ENCODE measurements at regions not wholly inside any gene's neighbourhood (a gene's known extent, or its start where the extent isn't known, plus 50 kb on each side); places are given as distances from the start of the nearest gene placed in this dataset.

- POLR2A ChIA-PET = no interaction called here
- Histone ChIP-seq H2AFZ (ENCODE audit: control insufficient read depth, low read depth, low read length) (no peak overlapping the region), H4K20me1 (ENCODE audit: control insufficient read depth, insufficient read depth) (no peaks in the 10 kb centered on the region), H3K9me3 (replicated peaks; ENCODE audit: control insufficient read depth, insufficient read depth, low read length) (no peaks in the 10 kb centered on the region), H3K27ac (ENCODE audit: control insufficient read depth, insufficient read depth) (no peak overlapping the region), H3K4me1 (ENCODE audit: control insufficient read depth, insufficient read depth, low read length) (no peaks in the 10 kb centered on the region), H3K9ac (ENCODE audit: control insufficient read depth, insufficient read depth, low read length) (no peak overlapping the region), H3K27me3 (replicated peaks in 1 of 2; ENCODE audit: control insufficient read depth in 2 of 2, insufficient read depth in 2 of 2, low read length in 1 of 2) (no peaks in the 10 kb centered on the region), H3K36me3 (ENCODE audit: control insufficient read depth in 2 of 2, insufficient read depth in 2 of 2, low read length in 1 of 2) (no peaks in the 10 kb centered on the region), H3K4me2 (ENCODE audit: control insufficient read depth, insufficient read depth) (no peak overlapping the region), H3K79me2 (ENCODE audit: control insufficient read depth, insufficient read depth, low read length) (no peaks in the 10 kb centered on the region), H3K4me3 (no peak overlapping the region)
- SMC1A ChIA-PET (ENCODE audit: uncharacterized antibody, unreplicated experiment) = no interaction called here
- DNase-seq (ENCODE audit: low read depth, low spot score) = no peak
- FAIRE-seq = no peak
- TF ChIP-seq PKNOX1 (IDR thresholded peaks at IDR 0.05) (no peak), ZBTB40 (IDR thresholded peaks at IDR 0.05; ENCODE audit: borderline replicate concordance) (no peak), ATF7 (IDR thresholded peaks at IDR 0.05; ENCODE audit: low read depth) (no peak), E4F1 (IDR thresholded peaks at IDR 0.05; ENCODE audit: borderline replicate concordance, partially characterized antibody) (no peak), SMAD1 (IDR thresholded peaks at IDR 0.05; ENCODE audit: low read depth, partially characterized antibody) (no peak), NBN (IDR thresholded peaks at IDR 0.05) (no peak), JUNB (IDR thresholded peaks at IDR 0.05) (no peak), BHLHE40 (IDR thresholded peaks at IDR 0.05; ENCODE audit: borderline replicate concordance in 1 of 2, low read depth in 2 of 2, low read length in 1 of 2) (no peak), NR2F1 (conservative IDR thresholded peaks at IDR 0.05) (no peak), STAT1 (conservative IDR thresholded peaks at IDR 0.05) (no peak), PAX8 (IDR thresholded peaks at IDR 0.05) (no peak), CHD4 (IDR thresholded peaks at IDR 0.05) (no peak), ZNF274 (IDR thresholded peaks at IDR 0.05; ENCODE audit: insufficient read depth, insufficient read length) (no peak), USF2 (IDR thresholded peaks at IDR 0.05; ENCODE audit: borderline replicate concordance, low read depth, low read length) (no peak), CEBPB (IDR thresholded peaks at IDR 0.05; ENCODE audit: borderline replicate concordance in 1 of 2, low read depth in 2 of 2, low read length in 2 of 2) (no peak), SIX5 (IDR thresholded peaks at IDR 0.05; ENCODE audit: low read depth, low read length, severe bottlenecking) (no peak)
- RAD21 ChIA-PET (ENCODE audit: unreplicated experiment) = no interaction called here
- BruUV-seq (replicated peaks) = no TSS peak
- 45% methylated on average over 2 of the region's 2 CpGs for WGBS (ENCODE audit: insufficient coverage, insufficient replicate concordance, low lambda C conversion rate, missing lambda C conversion rate)
- in situ Hi-C loops (cut with MboI) = no loop called here
- intact Hi-C loops (cut with micrococcal nuclease; ENCODE audit: unreplicated experiment) = no loop called here
- CTCF ChIA-PET = no interaction called here
- ATAC-seq = no peak
Observed at GRCh38 chr2:215705281-215705680, 269.4 kb upstream of the FN1 start.
